GM18520 (cell line): ENCODE measurements at regions not wholly inside any gene's neighbourhood (a gene's known extent, or its start where the extent isn't known, plus 50 kb on each side); places are given as distances from the start of the nearest gene placed in this dataset.
"Not testable (repeated sequence)": the region's sequence is repeated elsewhere in the genome, so short reads cannot be mapped to it uniquely, and the experiment has no call there.

Experiments
- ATAC-seq: cut with Tn5 transposase; IDR thresholded peaks from one replicate; pipeline ENCODE4 v1.9.1; 2021; ENCODE audit not compliant: unreplicated experiment

DNA sequence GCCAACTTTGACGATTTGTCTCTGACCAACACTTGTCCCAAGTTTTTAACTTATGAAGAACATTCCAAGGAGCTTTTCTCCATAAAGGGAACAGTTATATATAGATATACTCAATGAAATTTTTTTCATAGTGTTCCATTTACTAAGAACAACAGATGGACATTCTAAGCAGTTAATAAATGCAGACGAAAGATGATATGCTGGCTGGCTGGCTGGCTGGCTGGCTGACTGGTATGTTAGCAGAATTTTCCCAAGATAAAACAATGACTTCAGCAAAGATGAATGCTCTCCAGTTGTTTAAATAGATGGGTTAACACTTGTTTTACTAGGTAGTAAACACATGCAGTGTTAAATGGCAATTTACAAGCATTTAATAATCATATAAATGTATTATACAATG, 62.2 kb downstream of the SPANXN3 start:
- ATAC-seq = no peak

DNA sequence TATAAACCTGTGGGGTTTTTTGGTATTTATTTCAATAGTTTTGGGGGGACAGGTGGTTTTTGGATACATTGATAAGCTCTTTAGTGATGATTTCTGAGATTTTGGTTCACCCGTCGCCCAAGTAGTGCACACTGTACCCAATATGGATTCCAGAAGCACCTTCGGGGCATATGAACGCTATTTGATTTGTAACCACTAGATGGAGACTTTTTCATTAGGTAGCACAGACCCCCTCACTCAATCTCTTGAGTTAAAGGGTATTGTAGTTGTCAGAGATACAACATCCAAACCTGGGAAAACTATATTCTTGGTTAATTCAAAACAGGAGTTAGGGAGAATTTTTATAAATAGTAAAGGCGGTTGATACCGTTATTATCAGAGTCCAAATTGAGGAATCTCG, 79.8 kb downstream of the SPANXN3 start:
- no peak for ATAC-seq

GRCh38 chrX:143435916-143436315, 81.4 kb downstream of the SPANXN3 start:
- no peak for ATAC-seq

DNA sequence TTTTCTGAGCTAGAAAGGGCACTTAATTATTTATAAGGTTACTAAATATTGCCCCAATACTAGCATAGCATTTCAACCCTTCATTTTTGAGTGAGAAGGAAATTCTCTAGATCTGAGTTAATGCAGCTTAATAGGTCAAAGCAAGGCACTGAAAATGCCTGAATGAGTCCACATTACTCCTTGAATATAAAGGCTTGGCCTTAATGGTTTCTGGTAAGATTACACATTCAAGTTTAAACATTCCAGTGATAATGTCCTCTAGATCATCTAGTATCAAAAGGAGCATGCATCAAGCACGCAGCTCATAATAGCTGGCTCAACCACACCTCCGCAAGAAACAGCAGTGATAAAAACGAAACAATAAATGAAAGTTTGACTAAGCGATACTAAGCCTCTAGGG, 87.5 kb downstream of the SPANXN3 start:
- ATAC-seq = no peak

DNA sequence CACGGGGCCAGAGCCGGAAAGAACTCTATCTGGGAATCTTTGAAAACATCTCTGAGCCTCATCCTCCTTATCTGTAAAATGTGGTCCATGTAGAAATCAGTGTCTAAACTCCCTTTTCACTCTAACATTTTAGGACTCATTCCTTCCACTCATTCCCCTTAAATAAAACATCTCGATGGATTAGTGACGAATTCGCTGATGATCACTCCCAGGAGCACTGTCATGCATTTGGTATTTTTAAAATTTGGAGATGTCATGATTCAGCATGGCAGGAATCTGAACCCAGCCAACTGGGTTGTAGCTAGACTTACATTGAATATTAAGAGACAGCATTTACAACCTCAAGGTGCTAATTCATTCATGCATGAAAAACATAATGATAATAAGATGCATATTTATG, 88.1 kb downstream of the SPANXN3 start:
- ATAC-seq = no peak

- no peak for ATAC-seq
These were observed 116.1 kb downstream of the SPANXN3 start for GRCh38 chrX:143401160-143401559.

DNA sequence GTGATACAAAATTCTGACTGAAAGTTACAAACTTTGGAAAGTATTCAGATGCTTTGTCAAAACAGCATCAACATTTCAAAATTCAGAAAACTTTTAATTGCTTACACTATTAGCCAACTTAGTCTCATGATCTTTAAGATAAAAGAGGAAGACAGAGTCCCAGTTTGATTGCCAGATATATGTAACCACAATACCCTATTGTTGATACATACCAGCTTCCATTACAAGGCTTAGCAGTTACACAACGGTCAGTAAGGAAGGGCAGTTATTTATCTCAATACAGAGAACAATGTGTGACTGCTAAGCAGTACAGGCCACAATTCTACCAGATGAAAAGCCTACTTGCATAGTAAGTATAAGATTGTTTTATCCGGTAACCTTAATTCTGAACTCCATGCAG, 138.4 kb downstream of the SPANXN3 start:
- ATAC-seq = no peak

GRCh38 chrX:143363419-143363818, 153.9 kb downstream of the SPANXN3 start:
- ATAC-seq = no peak

DNA sequence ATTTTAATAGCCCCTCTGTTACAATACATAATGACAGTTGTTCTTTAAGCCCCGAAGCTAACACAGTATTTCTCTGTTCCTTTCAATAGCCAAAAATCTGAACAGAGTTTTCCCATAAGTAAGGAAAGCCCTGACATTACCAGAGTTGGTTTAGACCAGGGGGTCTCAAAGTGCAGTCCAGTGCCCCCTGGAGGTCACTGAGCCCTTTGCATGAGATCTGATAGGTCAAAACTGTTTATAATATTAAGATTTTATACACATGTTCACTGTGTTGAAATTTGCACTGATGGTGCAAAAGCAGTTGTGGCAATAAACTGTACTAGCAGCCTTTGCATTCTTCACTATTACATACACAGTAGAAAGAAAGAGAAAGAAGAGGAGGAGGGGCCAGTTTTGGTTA, 177.1 kb downstream of the SPANXN3 start:
- ATAC-seq = no peak

GRCh38 chrX:143336261-143336660, 181.0 kb downstream of the SPANXN3 start:
- no peak for ATAC-seq

DNA sequence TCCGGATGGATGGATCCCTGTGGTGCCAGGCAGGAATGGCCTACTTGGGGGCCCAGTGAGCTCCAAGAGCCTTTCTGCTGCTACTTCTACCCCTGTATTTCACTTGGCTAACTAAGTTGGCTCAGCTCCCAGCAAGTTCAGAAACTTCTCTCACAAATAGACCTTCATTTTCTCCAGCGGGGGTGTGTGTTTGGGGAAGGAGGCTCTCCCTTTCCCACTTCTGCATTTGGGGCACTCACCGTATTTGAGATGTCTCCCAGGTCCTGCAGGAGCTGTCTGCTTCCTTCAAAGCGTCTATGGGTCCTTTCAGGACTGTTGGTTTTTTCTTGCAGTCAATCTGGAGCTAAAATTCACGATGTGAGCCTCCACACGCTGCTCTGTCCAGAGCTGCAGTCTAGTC, 197.7 kb downstream of the SPANXN3 start:
- no peak for ATAC-seq

GRCh38 chrX:143318857-143319256, 198.4 kb downstream of the SPANXN3 start:
- ATAC-seq = not testable (repeated sequence)

- ATAC-seq = no peak
These were observed 210.0 kb downstream of the SPANXN3 start for GRCh38 chrX:143306991-143307937.

- ATAC-seq = no peak
These were observed 212.8 kb downstream of the SPANXN3 start for GRCh38 chrX:143304518-143304917.

- no peak for ATAC-seq
These were observed 213.2 kb downstream of the SPANXN3 start for GRCh38 chrX:143304025-143304424.

GRCh38 chrX:143298663-143299241, 218.5 kb downstream of the SPANXN3 start:
- ATAC-seq = no peak

DNA sequence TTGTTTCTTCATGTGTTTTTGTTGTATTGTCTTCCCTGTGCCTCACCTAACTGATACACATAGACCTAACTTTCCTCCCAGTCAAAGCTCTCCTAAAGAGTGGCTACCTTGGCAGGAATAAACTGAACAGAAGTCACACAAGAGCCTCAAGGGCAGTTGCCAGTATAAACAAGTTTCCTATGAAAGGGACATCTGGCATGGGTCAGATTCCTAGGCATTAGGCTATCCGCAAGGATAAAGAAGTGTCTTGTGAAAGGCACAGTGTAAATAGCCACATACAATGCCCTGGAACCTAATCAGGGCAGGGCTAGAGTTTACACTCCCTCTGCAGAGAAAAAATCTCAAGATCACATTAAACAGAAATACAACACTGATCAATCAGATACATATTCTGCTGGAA, 220.8 kb downstream of the SPANXN3 start:
- no peak for ATAC-seq

GRCh38 chrX:143287236-143287635, 230.0 kb downstream of the SPANXN3 start:
- no peak for ATAC-seq

GRCh38 chrX:143270317-143270716, 244.6 kb downstream of the SPANXN4 start:
- no peak for ATAC-seq

DNA sequence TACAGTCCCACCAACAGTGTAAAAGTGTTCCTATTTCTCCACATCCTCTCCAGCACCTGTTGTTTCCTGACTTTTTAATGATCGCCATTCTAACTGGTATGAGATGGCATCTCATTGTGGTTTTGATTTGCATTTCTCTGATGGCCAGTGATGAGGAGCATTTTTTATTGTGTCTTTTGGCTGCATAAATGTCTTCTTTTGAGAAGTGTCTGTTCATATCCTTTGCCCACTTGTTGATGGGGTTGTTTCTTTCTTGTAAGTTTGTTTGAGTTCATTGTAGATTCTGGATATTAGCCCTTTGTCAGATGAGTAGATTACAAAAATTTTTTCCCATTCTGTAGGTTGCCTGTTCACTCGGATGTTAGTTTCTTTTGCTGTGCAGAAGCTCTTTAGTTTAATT, 218.9 kb downstream of the SPANXN4 start:
- ATAC-seq = not testable (repeated sequence)

DNA sequence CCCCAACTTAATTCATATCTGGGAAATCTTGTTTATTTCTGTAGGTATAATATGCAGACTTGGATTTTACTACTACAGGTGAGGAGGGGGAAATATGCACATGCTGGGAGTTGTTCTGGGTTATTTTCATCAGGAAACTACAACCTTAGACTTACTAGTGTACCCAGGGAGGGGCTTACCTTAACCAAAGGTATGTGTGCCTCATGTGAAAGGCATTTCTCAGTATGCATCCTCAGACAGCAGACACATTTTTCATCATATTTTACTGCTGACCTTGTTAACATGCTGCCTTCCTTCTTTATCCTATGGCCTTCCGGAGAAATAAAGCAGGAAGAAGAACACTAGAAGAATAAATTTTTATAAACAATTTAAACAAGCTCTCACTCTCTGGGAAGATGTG, 214.9 kb downstream of the SPANXN4 start:
- ATAC-seq = no peak

DNA sequence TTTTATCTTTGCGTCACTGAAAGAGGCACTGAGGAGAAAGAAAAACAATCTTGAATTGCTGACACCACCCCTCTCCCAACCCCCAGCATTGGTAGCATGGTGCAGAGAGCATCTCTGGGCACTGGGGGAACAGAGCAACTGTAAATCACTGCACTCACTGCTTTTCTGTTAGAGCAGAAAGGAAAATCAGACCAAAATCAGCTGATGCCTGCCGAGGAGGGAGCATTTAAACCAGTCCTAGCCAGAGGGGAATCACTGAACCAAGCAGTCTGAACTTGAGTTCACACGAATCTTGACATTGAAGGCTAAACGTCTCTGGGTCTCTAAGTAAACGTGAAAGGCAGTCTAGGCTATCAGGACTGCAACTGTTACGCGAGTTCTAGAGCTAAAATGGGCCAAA, 205.8 kb downstream of the SPANXN4 start:
- no peak for ATAC-seq
